ENCODE measurements at regions not wholly inside any gene's neighbourhood (a gene's known extent, or its start where the extent isn't known, plus 50 kb on each side); places are given as distances from the start of the nearest gene placed in this dataset.
A peak's percentile ranks its signal among the peaks of the same experiment; 100 is the strongest.
"Not testable (repeated sequence)": the region's sequence is repeated elsewhere in the genome, so short reads cannot be mapped to it uniquely, and the experiment has no call there.

DNA sequence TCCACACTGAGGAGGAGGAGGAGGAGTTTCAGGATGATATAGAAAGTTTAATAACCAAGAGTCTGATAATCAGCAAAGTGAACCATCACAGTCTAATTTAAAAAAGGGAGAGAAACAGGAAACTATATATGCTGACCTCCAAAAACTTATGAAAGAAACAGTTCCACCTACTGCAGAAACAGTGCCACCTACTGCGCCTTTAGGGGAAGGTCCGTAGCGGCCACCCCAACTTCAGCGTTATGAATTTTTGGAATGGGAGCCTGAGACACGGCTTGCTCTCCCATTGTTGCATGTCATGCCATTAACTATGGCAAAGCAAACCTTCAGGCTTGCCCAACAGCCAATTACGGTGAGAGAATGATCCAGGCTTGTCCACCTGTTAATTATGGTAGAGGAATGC, 1719.2 kb upstream of the LRRTM1 start:
- peak in 1 of 2 donors; percentile 26 for DNase-seq (ENCODE audit: low read depth in 1 of 2, low spot score in 1 of 2)
- no peaks in the 10 kb centered on the region for H3K27me3 ChIP-seq
- H3K36me3 ChIP-seq: no peaks in the 10 kb centered on the region
- H3K9me3 ChIP-seq (ENCODE audit: low read depth): no peaks in the 10 kb centered on the region
- TF ChIP-seq CTCF (IDR thresholded peaks at IDR 0.05; ENCODE audit: low read depth, low read length): no peak
- H3K27ac ChIP-seq: no peak overlapping the region
- H3K4me3 ChIP-seq: no peak overlapping the region
- no peaks in the 10 kb centered on the region for H3K4me1 ChIP-seq (ENCODE audit: low read depth)

DNA sequence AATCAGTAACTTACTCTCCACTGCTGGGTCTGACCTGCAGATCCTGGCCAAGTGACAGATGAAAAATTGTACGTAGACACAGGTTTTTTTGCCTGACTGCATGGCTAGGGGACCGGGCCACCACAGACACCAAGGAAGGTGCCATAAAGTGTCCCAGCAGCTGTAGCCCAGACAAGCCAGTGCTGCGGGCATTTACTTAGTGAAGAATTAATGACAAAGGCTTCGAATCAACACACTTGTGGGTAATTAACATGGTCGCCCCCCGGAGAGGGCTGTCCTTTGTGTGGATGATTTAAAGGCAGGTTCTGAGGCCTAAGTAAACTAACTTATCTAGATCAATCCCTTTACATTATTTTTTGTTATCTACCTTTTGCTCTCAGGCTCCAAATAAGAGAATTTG, 1709.1 kb upstream of the LRRTM1 start:
- H3K4me1 ChIP-seq (ENCODE audit: low read depth): no peaks in the 10 kb centered on the region
- H3K36me3 ChIP-seq: no peaks in the 10 kb centered on the region
- no peak for DNase-seq (ENCODE audit: low read depth in 1 of 2, low spot score in 1 of 2)
- no peak overlapping the region for H3K4me3 ChIP-seq
- TF ChIP-seq CTCF (IDR thresholded peaks at IDR 0.05; ENCODE audit: low read depth, low read length): no peak
- H3K27ac ChIP-seq: no peak overlapping the region
- no peaks in the 10 kb centered on the region for H3K27me3 ChIP-seq
- no peaks in the 10 kb centered on the region for H3K9me3 ChIP-seq (ENCODE audit: low read depth)

- H3K36me3 ChIP-seq: no peaks in the 10 kb centered on the region
- DNase-seq (ENCODE audit: low read depth in 1 of 2, low spot score in 1 of 2): no peak
- H3K27ac ChIP-seq: no peak overlapping the region
- no peaks in the 10 kb centered on the region for H3K9me3 ChIP-seq (ENCODE audit: low read depth)
- no peak overlapping the region for H3K4me3 ChIP-seq
- no peak for TF ChIP-seq CTCF (IDR thresholded peaks at IDR 0.05; ENCODE audit: low read depth, low read length)
- no peaks in the 10 kb centered on the region for H3K4me1 ChIP-seq (ENCODE audit: low read depth)
- H3K27me3 ChIP-seq: no peaks in the 10 kb centered on the region
These were observed 1702.6 kb upstream of the LRRTM1 start for GRCh38 chr2:82007071-82007664.

GRCh38 chr2:82005889-82006288, 1701.3 kb upstream of the LRRTM1 start:
- not testable (repeated sequence) for H3K36me3 ChIP-seq; H3K4me3 ChIP-seq; H3K9me3 ChIP-seq (ENCODE audit: low read depth); DNase-seq (ENCODE audit: low read depth in 1 of 2, low spot score in 1 of 2); H3K27me3 ChIP-seq; H3K27ac ChIP-seq; H3K4me1 ChIP-seq (ENCODE audit: low read depth)

DNA sequence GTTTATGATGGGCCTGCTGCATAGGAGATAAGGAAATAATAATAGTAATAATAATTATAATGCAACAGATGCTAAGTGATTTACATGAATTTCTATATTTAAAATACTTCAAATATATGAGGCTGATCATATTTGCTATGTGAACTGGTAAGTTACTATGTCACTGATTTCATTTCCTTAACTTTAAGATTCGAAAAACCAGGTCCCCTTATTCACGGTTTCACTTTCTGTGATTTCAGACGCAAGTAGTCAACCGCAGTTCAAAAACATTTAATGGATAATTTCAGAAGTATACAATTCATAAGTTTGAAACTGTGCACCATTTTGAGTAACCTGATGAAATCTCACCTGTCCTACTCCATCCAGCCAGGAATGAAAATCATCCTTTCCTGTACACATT, 1697.1 kb upstream of the LRRTM1 start:
- peaks cover 5% of the 10 kb centered on the region for H3K4me1 ChIP-seq (ENCODE audit: low read depth)
- no peak overlapping the region for H3K4me3 ChIP-seq
- no peak for TF ChIP-seq CTCF (IDR thresholded peaks at IDR 0.05; ENCODE audit: low read depth, low read length)
- no peak for DNase-seq (ENCODE audit: low read depth in 1 of 2, low spot score in 1 of 2)
- H3K9me3 ChIP-seq (ENCODE audit: low read depth): no peaks in the 10 kb centered on the region
- H3K27ac ChIP-seq: no peak overlapping the region
- H3K27me3 ChIP-seq: no peaks in the 10 kb centered on the region
- H3K36me3 ChIP-seq: no peaks in the 10 kb centered on the region

GRCh38 chr2:82000606-82001005, 1696.1 kb upstream of the LRRTM1 start:
- peaks cover 5% of the 10 kb centered on the region for H3K4me1 ChIP-seq (ENCODE audit: low read depth)
- TF ChIP-seq CTCF (IDR thresholded peaks at IDR 0.05; ENCODE audit: low read depth, low read length): no peak
- no peaks in the 10 kb centered on the region for H3K27me3 ChIP-seq
- H3K4me3 ChIP-seq: no peak overlapping the region
- no peak overlapping the region for H3K27ac ChIP-seq
- no peaks in the 10 kb centered on the region for H3K9me3 ChIP-seq (ENCODE audit: low read depth)
- no peaks in the 10 kb centered on the region for H3K36me3 ChIP-seq
- DNase-seq (ENCODE audit: low read depth in 1 of 2, low spot score in 1 of 2): peak in 1 of 2 donors; percentile 34

Data from cardiac muscle cell (in vitro differentiated cells and primary cell).